ENCODE measurements at regions not wholly inside any gene's neighbourhood (a gene's known extent, or its start where the extent isn't known, plus 50 kb on each side); places are given as distances from the start of the nearest gene placed in this dataset.

DNA sequence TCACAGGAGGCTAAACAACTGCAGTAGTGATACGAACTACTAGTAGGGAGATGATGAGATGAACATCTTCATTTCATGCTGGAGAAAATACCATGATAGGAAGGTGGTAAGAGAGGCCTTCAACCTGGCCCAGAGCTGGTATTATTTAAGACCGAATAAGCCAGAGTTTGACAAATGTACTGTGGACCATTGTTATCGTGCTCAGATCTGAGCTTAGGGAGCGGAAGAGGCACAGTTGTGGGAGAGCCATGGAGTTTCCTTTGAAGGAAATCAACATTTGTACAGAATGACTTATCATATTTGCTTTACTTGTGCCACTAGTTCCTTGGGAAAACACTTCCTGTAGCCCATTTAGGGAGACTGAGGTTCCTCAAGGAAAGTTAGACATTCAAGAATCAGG is 260.6 kb upstream of the TNP1 start:
- TF ChIP-seq, protein P1, sequence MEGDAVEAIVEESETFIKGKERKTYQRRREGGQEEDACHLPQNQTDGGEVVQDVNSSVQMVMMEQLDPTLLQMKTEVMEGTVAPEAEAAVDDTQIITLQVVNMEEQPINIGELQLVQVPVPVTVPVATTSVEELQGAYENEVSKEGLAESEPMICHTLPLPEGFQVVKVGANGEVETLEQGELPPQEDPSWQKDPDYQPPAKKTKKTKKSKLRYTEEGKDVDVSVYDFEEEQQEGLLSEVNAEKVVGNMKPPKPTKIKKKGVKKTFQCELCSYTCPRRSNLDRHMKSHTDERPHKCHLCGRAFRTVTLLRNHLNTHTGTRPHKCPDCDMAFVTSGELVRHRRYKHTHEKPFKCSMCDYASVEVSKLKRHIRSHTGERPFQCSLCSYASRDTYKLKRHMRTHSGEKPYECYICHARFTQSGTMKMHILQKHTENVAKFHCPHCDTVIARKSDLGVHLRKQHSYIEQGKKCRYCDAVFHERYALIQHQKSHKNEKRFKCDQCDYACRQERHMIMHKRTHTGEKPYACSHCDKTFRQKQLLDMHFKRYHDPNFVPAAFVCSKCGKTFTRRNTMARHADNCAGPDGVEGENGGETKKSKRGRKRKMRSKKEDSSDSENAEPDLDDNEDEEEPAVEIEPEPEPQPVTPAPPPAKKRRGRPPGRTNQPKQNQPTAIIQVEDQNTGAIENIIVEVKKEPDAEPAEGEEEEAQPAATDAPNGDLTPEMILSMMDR (conservative IDR thresholded peaks at IDR 0.05; ENCODE audit: low read length): no peak
- TF ChIP-seq EZH2phosphoT487 (IDR thresholded peaks at IDR 0.05; ENCODE audit: borderline replicate concordance, low read depth, low read length): no peak
